Natural killer cell treated with Interleukin-12 subunit alpha and Interleukin-12 subunit beta and Interleukin-15 and Interleukin-18, amount 100 ng/mL, for 72 hours (primary cell): ENCODE measurements at regions not wholly inside any gene's neighbourhood (a gene's known extent, or its start where the extent isn't known, plus 50 kb on each side); places are given as distances from the start of the nearest gene placed in this dataset.

Experiments used
- ATAC-seq, 2 donors: fragments of 150-1000 bp; cut with Tn5 transposase in 1 of 2; sonication (Bioruptor Pico), chemical (Tn5 transposase) in 1 of 2; 2 replicates each; pipeline ENCODE4 v1.10.0; 2021
- DNase-seq: peaks from one replicate; pipeline ENCODE4 v3.0.0; 2022; ENCODE audit warnings: low spot score
- H3K27ac Mint-ChIP-seq, 2 donors: 1 replicate in 1 of 2; 2 replicates in 1 of 2; pipeline ENCODE4 v1.8.0; 2022; ENCODE audit warnings: mixed read lengths in 2 of 2, mild to moderate bottlenecking in 1 of 2, moderate library complexity in 1 of 2
- H3K27me3 Mint-ChIP-seq, 2 donors: 1 replicate in 1 of 2; 2 replicates in 1 of 2; pipeline ENCODE4 v1.8.0; 2022; ENCODE audit warnings: mixed read lengths in 2 of 2
- H3K36me3 Mint-ChIP-seq: one replicate; pipeline ENCODE4 v1.8.0; 2022; ENCODE audit warnings: mixed read lengths
- H3K4me1 Mint-ChIP-seq, 2 donors: 1 replicate in 1 of 2; 2 replicates in 1 of 2; pipeline ENCODE4 v1.8.0; 2022; ENCODE audit warnings: low read depth in 2 of 2, mixed read lengths in 2 of 2, mild to moderate bottlenecking in 1 of 2
- H3K4me3 Mint-ChIP-seq: one replicate; pipeline ENCODE4 v1.8.0; 2022; ENCODE audit warnings: mixed read lengths
- H3K9me3 Mint-ChIP-seq: 2 replicates; pipeline ENCODE4 v1.8.0; 2022; ENCODE audit warnings: mixed read lengths

GRCh38 chr12:97784904-97785303, 322.3 kb downstream of the RMST start:
- Mint-ChIP-seq H3K4me1 (no peaks in the 10 kb centered on the region), H3K27ac (no peak overlapping the region), H3K4me3 (no peak overlapping the region), H3K36me3 (no peaks in the 10 kb centered on the region), H3K27me3 (no peaks in the 10 kb centered on the region), H3K9me3 (peaks cover 10% of the 10 kb centered on the region)
- ATAC-seq (no peak), DNase-seq (no peak)

GRCh38 chr12:97790281-97790680, 327.7 kb downstream of the RMST start:
- Mint-ChIP-seq H3K27ac (no peak overlapping the region), H3K4me1 (no peaks in the 10 kb centered on the region), H3K36me3 (no peaks in the 10 kb centered on the region), H3K27me3 (no peaks in the 10 kb centered on the region), H3K9me3 (peaks cover 20% of the 10 kb centered on the region), H3K4me3 (no peak overlapping the region)
- ATAC-seq (no peak), DNase-seq (no peak)

DNA sequence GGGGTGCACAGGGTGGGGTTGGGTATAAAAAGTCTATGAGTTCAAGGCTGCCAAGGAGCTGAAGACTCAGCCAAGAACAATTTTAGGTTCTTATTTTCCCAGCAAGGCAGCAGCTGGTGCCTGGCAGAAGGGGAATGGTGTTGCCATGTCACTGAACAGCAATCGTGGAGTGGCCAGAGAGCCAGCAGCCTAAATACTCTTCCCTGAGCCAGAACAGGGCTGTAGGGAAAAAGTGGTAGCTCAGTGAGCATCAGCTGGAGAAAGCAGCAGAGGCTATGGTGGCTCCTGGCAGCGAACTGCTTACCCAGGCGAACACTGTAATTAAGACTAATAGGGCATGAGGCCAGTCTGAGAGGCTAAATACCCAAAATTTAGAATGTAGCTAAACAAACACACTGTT, 334.9 kb downstream of the RMST start:
- no peak overlapping the region for H3K4me3 Mint-ChIP-seq
- H3K27me3 Mint-ChIP-seq, result no peaks in the 10 kb centered on the region
- H3K9me3 Mint-ChIP-seq, result peaks cover 20% of the 10 kb centered on the region
- ATAC-seq (no peak), DNase-seq (no peak)
- no peaks in the 10 kb centered on the region for H3K36me3 Mint-ChIP-seq
- no peak overlapping the region for H3K27ac Mint-ChIP-seq
- H3K4me1 Mint-ChIP-seq, result no peaks in the 10 kb centered on the region

DNA sequence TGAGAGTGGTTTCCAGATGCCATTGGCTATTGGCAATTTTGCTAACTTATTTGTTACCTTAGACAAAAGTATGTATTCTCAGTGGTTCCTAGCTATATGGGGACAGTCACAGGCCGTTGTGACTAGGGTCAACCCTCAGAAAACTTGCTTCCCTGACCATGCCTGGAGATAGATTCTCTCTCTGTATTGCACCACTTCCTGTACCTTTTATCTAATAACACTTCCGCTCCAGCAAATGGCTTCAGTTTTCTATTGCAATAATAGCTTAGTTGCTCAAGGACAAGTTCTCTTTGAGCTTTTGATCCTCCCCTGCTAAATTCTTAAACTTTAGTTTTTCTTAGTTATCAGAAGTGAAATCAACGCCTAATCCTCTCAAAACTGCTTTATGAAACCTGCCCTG, 338.0 kb downstream of the RMST start:
- Mint-ChIP-seq H3K27me3 (no peaks in the 10 kb centered on the region), H3K4me3 (no peak overlapping the region), H3K27ac (no peak overlapping the region), H3K36me3 (no peaks in the 10 kb centered on the region), H3K9me3 (peaks cover 17% of the 10 kb centered on the region), H3K4me1 (no peaks in the 10 kb centered on the region)
- no peak for DNase-seq
- ATAC-seq, result no peak

DNA sequence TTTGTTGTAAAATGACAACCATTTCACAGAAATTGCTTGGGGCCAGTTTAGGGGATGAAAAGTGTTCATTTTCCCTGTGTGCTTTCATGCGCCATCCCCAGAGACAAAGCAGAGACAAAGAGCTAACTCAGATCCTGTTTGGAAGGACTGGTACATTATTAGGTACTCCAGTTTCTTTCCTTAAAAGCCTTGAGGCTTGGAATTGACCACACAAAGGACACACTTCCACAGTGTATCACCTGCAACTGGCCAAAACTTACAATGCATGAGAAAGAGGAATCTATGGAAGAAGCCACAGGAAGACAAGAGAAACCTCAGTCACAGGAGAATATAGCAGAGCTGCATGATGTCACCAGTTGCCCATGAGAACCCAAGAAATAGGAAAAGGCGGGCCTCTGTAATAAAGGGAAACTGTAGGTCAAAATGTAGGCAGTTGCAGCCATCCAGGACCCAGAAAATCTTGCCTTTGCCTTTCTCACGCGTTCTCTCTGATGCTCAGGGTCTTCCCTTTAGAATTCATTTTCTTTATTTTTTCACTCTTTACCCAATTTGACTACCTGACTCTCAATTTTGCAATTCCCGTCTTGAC, 339.0 kb downstream of the RMST start:
- no peaks in the 10 kb centered on the region for H3K4me1 Mint-ChIP-seq
- H3K27ac Mint-ChIP-seq, result no peak overlapping the region
- H3K36me3 Mint-ChIP-seq, result no peaks in the 10 kb centered on the region
- no peak for ATAC-seq
- H3K27me3 Mint-ChIP-seq, result no peaks in the 10 kb centered on the region
- DNase-seq, result no peak
- H3K4me3 Mint-ChIP-seq, result no peak overlapping the region
- H3K9me3 Mint-ChIP-seq, result peaks cover 17% of the 10 kb centered on the region

DNA sequence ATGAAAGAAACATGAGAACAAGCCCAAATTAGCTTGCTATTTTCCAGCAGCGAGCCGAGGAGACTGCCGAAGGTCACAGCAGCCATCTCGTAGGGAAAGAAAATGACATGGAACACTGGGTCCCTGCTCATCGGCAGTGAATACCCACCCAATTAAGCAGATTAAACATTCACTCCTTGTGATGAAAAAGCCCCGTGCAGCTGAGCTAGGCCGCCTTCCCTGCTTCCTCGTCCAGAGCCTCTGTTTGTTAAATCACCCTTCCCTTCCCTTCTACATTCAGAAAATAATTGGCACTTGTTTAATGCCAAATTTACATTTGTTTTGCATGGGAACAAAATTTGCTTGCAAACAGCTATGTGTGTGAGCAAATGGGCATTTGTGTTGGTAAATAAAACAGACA, 342.5 kb downstream of the RMST start:
- DNase-seq (no peak), ATAC-seq (no peak)
- Mint-ChIP-seq H3K4me1 (no peaks in the 10 kb centered on the region), H3K36me3 (no peaks in the 10 kb centered on the region), H3K27me3 (no peaks in the 10 kb centered on the region), H3K9me3 (peaks cover 19% of the 10 kb centered on the region), H3K27ac (no peak overlapping the region), H3K4me3 (no peak overlapping the region)

- Mint-ChIP-seq H3K4me1 (no peaks in the 10 kb centered on the region), H3K9me3 (peaks cover 5% of the 10 kb centered on the region), H3K27me3 (no peaks in the 10 kb centered on the region), H3K4me3 (no peak overlapping the region), H3K27ac (no peak overlapping the region), H3K36me3 (no peaks in the 10 kb centered on the region)
- ATAC-seq, result no peak
- DNase-seq, result no peak
Measured at GRCh38 chr12:97813301-97813700, 350.7 kb downstream of the RMST start.

- ATAC-seq (no peak), DNase-seq (no peak)
- no peaks in the 10 kb centered on the region for H3K27me3 Mint-ChIP-seq
- no peak overlapping the region for H3K27ac Mint-ChIP-seq
- H3K4me3 Mint-ChIP-seq, result no peak overlapping the region
- H3K36me3 Mint-ChIP-seq, result no peaks in the 10 kb centered on the region
- no peaks in the 10 kb centered on the region for H3K4me1 Mint-ChIP-seq
- peaks cover 22% of the 10 kb centered on the region for H3K9me3 Mint-ChIP-seq
Measured at GRCh38 chr12:97821806-97822205, 359.2 kb downstream of the RMST start.

DNA sequence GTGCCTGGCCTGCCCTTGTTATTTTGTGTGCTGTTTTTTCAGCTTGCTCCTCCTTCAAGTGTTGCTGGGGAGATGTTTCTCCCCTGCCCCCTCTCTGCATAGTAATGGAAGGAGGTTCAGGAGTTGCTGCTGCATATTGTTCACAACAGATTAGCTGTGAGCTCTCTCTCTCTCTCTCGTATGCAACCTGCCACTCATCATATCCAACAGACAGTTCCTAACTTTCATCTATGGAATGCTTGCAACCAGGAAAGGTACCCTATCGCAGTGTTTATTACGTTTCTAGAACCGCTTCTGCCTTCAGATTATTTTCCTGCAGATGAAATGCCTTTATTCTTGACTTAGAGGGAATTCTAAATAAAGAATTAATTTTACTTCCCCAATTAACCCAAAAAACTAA, 372.9 kb downstream of the RMST start:
- no peaks in the 10 kb centered on the region for H3K27me3 Mint-ChIP-seq
- H3K4me3 Mint-ChIP-seq, result no peak overlapping the region
- DNase-seq, result no peak
- ATAC-seq, result no peak
- H3K36me3 Mint-ChIP-seq, result no peaks in the 10 kb centered on the region
- peaks cover 3% of the 10 kb centered on the region for H3K9me3 Mint-ChIP-seq
- H3K27ac Mint-ChIP-seq, result no peak overlapping the region
- no peaks in the 10 kb centered on the region for H3K4me1 Mint-ChIP-seq

DNA sequence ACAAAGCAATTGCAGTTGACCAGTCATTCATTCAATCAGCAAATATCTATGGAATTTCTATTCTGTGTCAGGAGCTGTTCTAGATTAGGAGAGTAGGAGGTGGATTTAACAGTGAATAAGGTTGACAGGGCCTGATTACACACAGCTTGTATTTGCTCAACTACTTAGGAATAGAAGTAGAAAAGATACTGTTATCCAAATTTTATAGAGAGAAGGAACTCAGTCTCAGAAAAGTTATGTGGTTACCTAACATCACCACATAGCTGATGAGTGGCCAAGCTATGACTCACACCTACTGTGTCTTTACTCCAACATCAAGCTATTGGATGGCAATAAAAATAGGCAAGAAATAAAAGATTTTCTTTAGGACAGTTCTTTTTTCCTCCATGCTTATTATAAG, 374.8 kb downstream of the RMST start:
- Mint-ChIP-seq H3K4me1 (no peaks in the 10 kb centered on the region), H3K9me3 (peaks cover 3% of the 10 kb centered on the region), H3K27ac (no peak overlapping the region), H3K27me3 (no peaks in the 10 kb centered on the region), H3K4me3 (no peak overlapping the region), H3K36me3 (no peaks in the 10 kb centered on the region)
- DNase-seq (no peak), ATAC-seq (no peak)

DNA sequence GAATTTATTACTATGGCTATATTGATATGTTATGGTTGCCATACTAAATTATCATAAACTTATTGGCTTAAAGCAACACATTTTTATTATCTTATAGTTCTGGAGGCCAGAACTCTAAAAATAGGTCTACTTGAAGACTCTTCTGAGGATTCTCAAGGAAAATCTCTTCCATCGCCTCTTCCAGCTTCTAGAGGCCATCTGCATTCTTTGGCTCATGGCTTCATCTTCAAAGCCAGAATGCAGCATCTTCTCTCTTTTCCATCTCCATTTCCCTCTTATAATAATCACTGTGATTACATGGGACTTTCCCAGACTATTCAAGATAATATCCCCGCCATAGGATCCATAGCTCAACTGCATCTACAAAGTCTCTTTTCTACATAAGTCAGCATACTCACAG, 385.4 kb downstream of the RMST start:
- H3K9me3 Mint-ChIP-seq, result peaks cover 13% of the 10 kb centered on the region
- no peak for ATAC-seq
- DNase-seq, result no peak
- H3K27ac Mint-ChIP-seq, result no peak overlapping the region
- H3K27me3 Mint-ChIP-seq, result no peaks in the 10 kb centered on the region
- no peaks in the 10 kb centered on the region for H3K36me3 Mint-ChIP-seq
- H3K4me3 Mint-ChIP-seq, result no peak overlapping the region
- H3K4me1 Mint-ChIP-seq, result no peaks in the 10 kb centered on the region

GRCh38 chr12:97854477-97854876, 391.9 kb downstream of the RMST start:
- ATAC-seq (no peak), DNase-seq (no peak)
- Mint-ChIP-seq H3K27ac (no peak overlapping the region), H3K36me3 (no peaks in the 10 kb centered on the region), H3K27me3 (no peaks in the 10 kb centered on the region), H3K9me3 (peaks cover 14% of the 10 kb centered on the region), H3K4me1 (no peaks in the 10 kb centered on the region), H3K4me3 (no peak overlapping the region)

- Mint-ChIP-seq H3K27me3 (no peaks in the 10 kb centered on the region), H3K36me3 (no peaks in the 10 kb centered on the region), H3K4me3 (no peak overlapping the region), H3K9me3 (peaks cover 17% of the 10 kb centered on the region), H3K27ac (no peak overlapping the region), H3K4me1 (no peaks in the 10 kb centered on the region)
- DNase-seq (no peak), ATAC-seq (no peak)
Measured at GRCh38 chr12:97862072-97862471, 399.5 kb downstream of the RMST start.

DNA sequence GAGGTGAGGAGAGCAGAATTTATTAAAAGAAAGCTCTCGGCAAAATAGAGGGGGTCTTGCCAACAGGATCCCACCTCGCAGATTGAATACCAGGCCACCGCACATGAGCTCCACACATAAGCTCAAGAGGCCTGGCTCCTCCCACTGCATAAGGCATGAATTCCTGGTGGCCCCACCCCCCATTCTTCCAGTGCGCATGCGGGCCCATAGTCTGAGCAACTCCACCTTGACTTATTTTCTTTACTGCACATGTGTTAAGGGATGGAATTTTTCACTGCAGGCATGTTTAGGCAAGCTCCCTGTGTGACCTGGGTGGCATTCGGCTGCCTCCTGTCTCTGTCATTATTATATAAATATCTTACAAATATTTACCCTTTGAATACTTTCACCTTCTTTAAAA, 412.5 kb downstream of the RMST start:
- ATAC-seq, result no peak
- no peaks in the 10 kb centered on the region for H3K36me3 Mint-ChIP-seq
- peaks cover 4% of the 10 kb centered on the region for H3K9me3 Mint-ChIP-seq
- no peak for DNase-seq
- no peaks in the 10 kb centered on the region for H3K4me1 Mint-ChIP-seq
- H3K27me3 Mint-ChIP-seq, result no peaks in the 10 kb centered on the region
- no peak overlapping the region for H3K4me3 Mint-ChIP-seq
- H3K27ac Mint-ChIP-seq, result no peak overlapping the region

GRCh38 chr12:97876780-97877179, 414.2 kb downstream of the RMST start:
- DNase-seq (no peak), ATAC-seq (no peak)
- Mint-ChIP-seq H3K4me3 (no peak overlapping the region), H3K4me1 (no peaks in the 10 kb centered on the region), H3K27ac (no peak overlapping the region), H3K9me3 (peaks cover 5% of the 10 kb centered on the region), H3K27me3 (no peaks in the 10 kb centered on the region), H3K36me3 (no peaks in the 10 kb centered on the region)
